Neural cell (in vitro differentiated cells): ENCODE measurements at regions not wholly inside any gene's neighbourhood (a gene's known extent, or its start where the extent isn't known, plus 50 kb on each side); places are given as distances from the start of the nearest gene placed in this dataset.

Source experiments
- EP300 ChIP-seq: fragments of 450-650 bp; conservative IDR thresholded peaks from 2 replicates; pipeline ENCODE4 v1.6.1; 2014; ENCODE audit warnings: antibody characterized with exemption, mild to moderate bottlenecking, moderate library complexity; ENCODE audit not compliant: poor library complexity, severe bottlenecking
- EZH2 ChIP-seq: fragments of 200-600, 300-800 bp; shearing (Covaris generic), sonication (generic); IDR thresholded peaks from 2 replicates; pipeline ENCODE4 v1.6.1; 2014; ENCODE audit warnings: antibody characterized with exemption, low read length, borderline replicate concordance, mild to moderate bottlenecking; ENCODE audit not compliant: insufficient read depth, poor library complexity, severe bottlenecking
- MXI1 ChIP-seq: fragments of 450-650 bp; conservative IDR thresholded peaks from 2 replicates; pipeline ENCODE4 v1.6.1; 2014; ENCODE audit warnings: antibody characterized with exemption, mild to moderate bottlenecking; ENCODE audit not compliant: poor library complexity, severe bottlenecking
- POLR2AphosphoS5 ChIP-seq: IDR thresholded peaks from 2 replicates; pipeline ENCODE4 v1.6.1; 2012
- SMC3 ChIP-seq: fragments of 450-650 bp; conservative IDR thresholded peaks from 2 replicates; pipeline ENCODE4 v1.6.1; 2014; ENCODE audit warnings: antibody characterized with exemption, mild to moderate bottlenecking, moderate library complexity; ENCODE audit not compliant: poor library complexity
- TAF1 ChIP-seq: IDR thresholded peaks from 2 replicates; pipeline ENCODE4 v1.6.1; 2012; ENCODE audit warnings: low read depth
- TF ChIP-seq, protein P1 (sequence below): IDR thresholded peaks from 2 replicates; pipeline ENCODE4 v1.6.1; 2012; ENCODE audit warnings: borderline replicate concordance
- TF ChIP-seq, protein P2 (sequence below): fragments of 450-650 bp; IDR thresholded peaks from 2 replicates; pipeline ENCODE4 v1.5.1; 2014; ENCODE audit warnings: antibody characterized with exemption, mild to moderate bottlenecking, moderate library complexity; ENCODE audit not compliant: poor library complexity, severe bottlenecking

DNA sequence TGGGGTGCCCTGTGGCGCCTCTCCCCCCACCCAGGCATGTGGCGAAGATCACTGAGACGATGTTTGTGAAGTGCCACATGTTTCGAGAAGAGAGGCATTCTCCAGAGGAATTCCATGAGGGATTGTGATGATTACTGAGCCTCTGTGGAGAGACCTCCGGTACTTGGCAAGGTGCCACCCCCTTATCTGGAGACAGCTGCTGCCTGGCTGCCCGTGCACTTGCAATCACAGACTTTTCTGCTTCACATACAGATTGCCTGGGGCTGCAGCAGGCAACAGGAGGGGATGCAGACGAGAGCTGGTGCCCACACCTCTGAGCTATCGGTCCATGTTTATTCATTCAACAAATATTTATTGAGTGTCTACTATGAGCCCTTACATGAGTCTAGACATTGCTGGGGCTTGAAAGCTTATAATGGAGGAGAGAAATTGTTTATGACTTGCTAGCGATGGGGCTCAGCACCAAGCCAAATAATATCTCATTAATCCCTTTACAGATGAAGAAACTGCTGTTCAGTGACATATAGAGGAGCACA is 317.2 kb upstream of the ZFHX3 start:
- TF ChIP-seq, protein P1, sequence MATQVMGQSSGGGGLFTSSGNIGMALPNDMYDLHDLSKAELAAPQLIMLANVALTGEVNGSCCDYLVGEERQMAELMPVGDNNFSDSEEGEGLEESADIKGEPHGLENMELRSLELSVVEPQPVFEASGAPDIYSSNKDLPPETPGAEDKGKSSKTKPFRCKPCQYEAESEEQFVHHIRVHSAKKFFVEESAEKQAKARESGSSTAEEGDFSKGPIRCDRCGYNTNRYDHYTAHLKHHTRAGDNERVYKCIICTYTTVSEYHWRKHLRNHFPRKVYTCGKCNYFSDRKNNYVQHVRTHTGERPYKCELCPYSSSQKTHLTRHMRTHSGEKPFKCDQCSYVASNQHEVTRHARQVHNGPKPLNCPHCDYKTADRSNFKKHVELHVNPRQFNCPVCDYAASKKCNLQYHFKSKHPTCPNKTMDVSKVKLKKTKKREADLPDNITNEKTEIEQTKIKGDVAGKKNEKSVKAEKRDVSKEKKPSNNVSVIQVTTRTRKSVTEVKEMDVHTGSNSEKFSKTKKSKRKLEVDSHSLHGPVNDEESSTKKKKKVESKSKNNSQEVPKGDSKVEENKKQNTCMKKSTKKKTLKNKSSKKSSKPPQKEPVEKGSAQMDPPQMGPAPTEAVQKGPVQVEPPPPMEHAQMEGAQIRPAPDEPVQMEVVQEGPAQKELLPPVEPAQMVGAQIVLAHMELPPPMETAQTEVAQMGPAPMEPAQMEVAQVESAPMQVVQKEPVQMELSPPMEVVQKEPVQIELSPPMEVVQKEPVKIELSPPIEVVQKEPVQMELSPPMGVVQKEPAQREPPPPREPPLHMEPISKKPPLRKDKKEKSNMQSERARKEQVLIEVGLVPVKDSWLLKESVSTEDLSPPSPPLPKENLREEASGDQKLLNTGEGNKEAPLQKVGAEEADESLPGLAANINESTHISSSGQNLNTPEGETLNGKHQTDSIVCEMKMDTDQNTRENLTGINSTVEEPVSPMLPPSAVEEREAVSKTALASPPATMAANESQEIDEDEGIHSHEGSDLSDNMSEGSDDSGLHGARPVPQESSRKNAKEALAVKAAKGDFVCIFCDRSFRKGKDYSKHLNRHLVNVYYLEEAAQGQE, result no peak
- TF ChIP-seq EP300 (no peak), TAF1 (no peak), SMC3 (no peak), POLR2AphosphoS5 (no peak), EZH2 (no peak), MXI1 (no peak)
- TF ChIP-seq, protein P2, sequence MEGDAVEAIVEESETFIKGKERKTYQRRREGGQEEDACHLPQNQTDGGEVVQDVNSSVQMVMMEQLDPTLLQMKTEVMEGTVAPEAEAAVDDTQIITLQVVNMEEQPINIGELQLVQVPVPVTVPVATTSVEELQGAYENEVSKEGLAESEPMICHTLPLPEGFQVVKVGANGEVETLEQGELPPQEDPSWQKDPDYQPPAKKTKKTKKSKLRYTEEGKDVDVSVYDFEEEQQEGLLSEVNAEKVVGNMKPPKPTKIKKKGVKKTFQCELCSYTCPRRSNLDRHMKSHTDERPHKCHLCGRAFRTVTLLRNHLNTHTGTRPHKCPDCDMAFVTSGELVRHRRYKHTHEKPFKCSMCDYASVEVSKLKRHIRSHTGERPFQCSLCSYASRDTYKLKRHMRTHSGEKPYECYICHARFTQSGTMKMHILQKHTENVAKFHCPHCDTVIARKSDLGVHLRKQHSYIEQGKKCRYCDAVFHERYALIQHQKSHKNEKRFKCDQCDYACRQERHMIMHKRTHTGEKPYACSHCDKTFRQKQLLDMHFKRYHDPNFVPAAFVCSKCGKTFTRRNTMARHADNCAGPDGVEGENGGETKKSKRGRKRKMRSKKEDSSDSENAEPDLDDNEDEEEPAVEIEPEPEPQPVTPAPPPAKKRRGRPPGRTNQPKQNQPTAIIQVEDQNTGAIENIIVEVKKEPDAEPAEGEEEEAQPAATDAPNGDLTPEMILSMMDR, result no peak
